Adrenal gland (tissue), 5 donors: ENCODE measurements at regions not wholly inside any gene's neighbourhood (a gene's known extent, or its start where the extent isn't known, plus 50 kb on each side); places are given as distances from the start of the nearest gene placed in this dataset.

Source experiments
- CTCF ChIP-seq, 6 experiments: fragments of 450-650 bp in 4 of 6; fragments of 200-600 bp in 2 of 6; sonication (generic) in 1 of 6; IDR thresholded peaks; 1 replicate in 5 of 6; 2 replicates in 1 of 6; pipeline versions ENCODE4 v1.5.1 to v1.8.0; 2016 to 2021; ENCODE audit warnings: antibody characterized with exemption in 6 of 6, mild to moderate bottlenecking in 2 of 6, moderate library complexity in 1 of 6
- POLR2A ChIP-seq, 2 donors: fragments of 450-650 bp; IDR thresholded peaks; one replicate each; pipeline ENCODE4 v1.6.1; 2017; ENCODE audit warnings: antibody characterized with exemption in 2 of 2, mild to moderate bottlenecking in 2 of 2, moderate library complexity in 1 of 2
- donor health status: DM: no; HTN: no; CAD: no.

GRCh38 chr3:101150504-101150903 lies 157.3 kb upstream of the ABI3BP start:
- TF ChIP-seq CTCF (IDR thresholded peaks at IDR 0.05) (no peak), POLR2A (IDR thresholded peaks at IDR 0.05) (no peak)
